Astrocyte of the cerebellum (primary cell): ENCODE measurements at regions not wholly inside any gene's neighbourhood (a gene's known extent, or its start where the extent isn't known, plus 50 kb on each side); places are given as distances from the start of the nearest gene placed in this dataset.

ENCODE experiments used
- DNase-seq: peaks from one replicate; pipeline ENCODE4 v3.0.0-alpha.2; 2011; ENCODE audit warnings: low read depth
- H3K4me3 ChIP-seq: 2 replicates; pipeline ENCODE4 v1.5.1; 2011; ENCODE audit warnings: mild to moderate bottlenecking, low read depth, low read length, moderate library complexity
- CTCF ChIP-seq: IDR thresholded peaks from 2 replicates; pipeline ENCODE4 v1.5.1; 2012; ENCODE audit warnings: low read length, low read depth, moderate library complexity, mild to moderate bottlenecking; ENCODE audit errors: missing control alignments
- in situ Hi-C: cut with HindIII; loops from 2 replicates; pipeline ENCODE4 v1.10.0; 2017; ENCODE audit warnings: low sequenced_read_pairs

- no peak for TF ChIP-seq CTCF
- DNase-seq, result no peak
- no peak overlapping the region for H3K4me3 ChIP-seq
- in situ Hi-C loops, result no loop called here
Observed at GRCh38 chr2:217611626-217612127, 391.1 kb downstream of the TNS1 start.

GRCh38 chr2:217611056-217611455 lies 391.7 kb downstream of the TNS1 start:
- no peak for DNase-seq
- in situ Hi-C loops, result no loop called here
- no peak overlapping the region for H3K4me3 ChIP-seq
- no peak for TF ChIP-seq CTCF

- no peak overlapping the region for H3K4me3 ChIP-seq
- TF ChIP-seq CTCF, result no peak
- DNase-seq, result no peak
Observed at GRCh38 chr2:217610401-217610814, 392.4 kb downstream of the TNS1 start.

GRCh38 chr2:217609952-217610351 lies 392.8 kb downstream of the TNS1 start:
- no peak for TF ChIP-seq CTCF
- in situ Hi-C loops, result no loop called here
- no peak for DNase-seq
- no peak overlapping the region for H3K4me3 ChIP-seq

More at GRCh38 chr2:217610401-217610814, 392.4 kb downstream of the TNS1 start:
- in situ Hi-C loops, result no loop called here

- in situ Hi-C loops, result no loop called here
- H3K4me3 ChIP-seq, result no peak overlapping the region
- DNase-seq, result no peak
- TF ChIP-seq CTCF, result no peak
Observed at GRCh38 chr2:217606296-217606695, 396.5 kb downstream of the TNS1 start.

- TF ChIP-seq CTCF, result no peak
- no peak for DNase-seq
- H3K4me3 ChIP-seq, result no peak overlapping the region
- in situ Hi-C loops, result no loop called here
Observed at GRCh38 chr2:217604527-217605194, 398.1 kb downstream of the TNS1 start.

- H3K4me3 ChIP-seq, result no peak overlapping the region
- TF ChIP-seq CTCF, result no peak
- in situ Hi-C loops, result no loop called here
- DNase-seq, result no peak
Observed at GRCh38 chr2:217601601-217602000, 401.2 kb downstream of the TNS1 start.
